AG04449 (cell line): ENCODE measurements at regions not wholly inside any gene's neighbourhood (a gene's known extent, or its start where the extent isn't known, plus 50 kb on each side); places are given as distances from the start of the nearest gene placed in this dataset.

ENCODE experiments used
- CTCF ChIA-PET: fragments of 350-600 bp; formaldehyde crosslinking; extraction: SDS; loops from one replicate; lab custom pipeline; 2021; ENCODE audit warnings: antibody characterized with exemption; lab: Yijun Ruan, JAX
- POLR2A ChIA-PET: fragments of 400-600, 350-600 bp; formaldehyde crosslinking; extraction: SDS; loops from one replicate; lab custom pipeline; 2020; ENCODE audit warnings: antibody characterized with exemption, inconsistent platforms; lab: Yijun Ruan, JAX
- DNase-seq: peaks from one replicate; pipeline ENCODE4 v3.0.0-alpha.2; 2010; ENCODE audit warnings: low read depth, low spot score
- H3K4me3 ChIP-seq: 2 replicates; pipeline ENCODE4 v1.5.1; 2011; ENCODE audit warnings: low read depth, mild to moderate bottlenecking, control low read depth, low read length
- TF ChIP-seq, protein P1 (sequence below): IDR thresholded peaks from one replicate; pipeline ENCODE4 v1.5.1; 2011; ENCODE audit warnings: mild to moderate bottlenecking, moderate library complexity, low read length, control low read depth, inconsistent platforms; ENCODE audit not compliant: insufficient read depth; ENCODE audit errors: missing control alignments

DNA sequence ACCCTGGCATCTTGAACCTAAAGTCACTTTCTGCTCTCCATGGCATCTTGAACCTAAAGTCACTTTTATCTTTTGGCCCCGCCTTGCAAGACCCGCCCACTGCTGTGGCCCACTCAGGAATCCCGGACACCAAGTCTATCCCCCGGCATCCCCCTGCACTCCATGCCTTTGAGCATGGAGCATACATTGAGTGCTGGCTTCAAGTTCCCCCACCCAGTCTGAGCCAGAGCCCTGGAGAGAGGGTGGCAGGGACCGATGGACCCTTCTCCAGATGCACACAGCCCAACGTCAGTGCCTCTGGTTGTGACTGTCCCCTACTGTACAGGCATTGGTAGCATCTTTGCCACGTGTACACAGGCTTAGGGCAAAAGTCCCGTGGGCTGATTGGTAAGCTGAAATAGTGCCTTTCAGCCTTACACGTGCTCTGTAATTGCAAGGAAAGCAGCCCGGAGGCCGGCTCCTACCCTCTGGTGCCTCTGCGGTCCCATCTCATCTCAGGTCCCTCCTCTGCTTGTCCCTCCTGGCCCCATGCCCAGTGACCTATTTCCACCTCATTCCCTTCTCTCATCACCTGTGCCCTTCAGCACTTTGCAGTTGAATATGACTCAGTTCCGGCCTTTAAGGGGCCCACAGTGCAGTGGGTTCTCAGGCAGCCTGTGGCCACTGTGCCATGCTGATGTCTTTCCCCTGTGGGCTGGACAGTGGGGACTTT, 154.0 kb downstream of the INHBB start:
- no peak for DNase-seq
- TF ChIP-seq, protein P1, sequence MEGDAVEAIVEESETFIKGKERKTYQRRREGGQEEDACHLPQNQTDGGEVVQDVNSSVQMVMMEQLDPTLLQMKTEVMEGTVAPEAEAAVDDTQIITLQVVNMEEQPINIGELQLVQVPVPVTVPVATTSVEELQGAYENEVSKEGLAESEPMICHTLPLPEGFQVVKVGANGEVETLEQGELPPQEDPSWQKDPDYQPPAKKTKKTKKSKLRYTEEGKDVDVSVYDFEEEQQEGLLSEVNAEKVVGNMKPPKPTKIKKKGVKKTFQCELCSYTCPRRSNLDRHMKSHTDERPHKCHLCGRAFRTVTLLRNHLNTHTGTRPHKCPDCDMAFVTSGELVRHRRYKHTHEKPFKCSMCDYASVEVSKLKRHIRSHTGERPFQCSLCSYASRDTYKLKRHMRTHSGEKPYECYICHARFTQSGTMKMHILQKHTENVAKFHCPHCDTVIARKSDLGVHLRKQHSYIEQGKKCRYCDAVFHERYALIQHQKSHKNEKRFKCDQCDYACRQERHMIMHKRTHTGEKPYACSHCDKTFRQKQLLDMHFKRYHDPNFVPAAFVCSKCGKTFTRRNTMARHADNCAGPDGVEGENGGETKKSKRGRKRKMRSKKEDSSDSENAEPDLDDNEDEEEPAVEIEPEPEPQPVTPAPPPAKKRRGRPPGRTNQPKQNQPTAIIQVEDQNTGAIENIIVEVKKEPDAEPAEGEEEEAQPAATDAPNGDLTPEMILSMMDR, result no peak
- ChIA-PET POLR2A (no interaction called here), CTCF (interaction anchor here (1.1 to 1.3 kb wide), 2 partner anchors 10 to 175 kb away, joined by 3 to 4 read pairs; no protein-coding TSS in a partner anchor)
- no peak overlapping the region for H3K4me3 ChIP-seq

DNA sequence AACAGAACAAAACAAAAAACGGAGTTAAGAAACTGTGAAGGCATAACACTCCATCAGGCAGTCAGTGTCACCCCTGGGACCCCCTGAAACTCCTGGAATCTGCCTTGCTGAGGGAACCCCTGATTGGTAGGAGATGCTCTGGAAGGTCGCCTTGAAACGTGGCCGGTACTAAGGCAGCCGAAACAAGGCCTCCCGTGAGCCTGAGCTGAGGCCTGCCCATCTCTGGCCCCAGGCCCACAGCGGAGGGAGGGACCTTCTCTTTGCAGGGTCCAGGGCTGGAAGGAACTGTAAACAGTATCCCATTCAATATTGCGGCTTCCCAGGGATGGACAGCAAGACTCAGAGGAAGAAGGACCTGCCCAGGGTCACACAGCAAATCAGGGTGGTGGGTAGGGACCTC, 155.7 kb downstream of the INHBB start:
- CTCF ChIA-PET, result no interaction called here
- TF ChIP-seq, protein P1, result no peak
- no peak for DNase-seq
- H3K4me3 ChIP-seq, result no peak overlapping the region
- POLR2A ChIA-PET, result no interaction called here

DNA sequence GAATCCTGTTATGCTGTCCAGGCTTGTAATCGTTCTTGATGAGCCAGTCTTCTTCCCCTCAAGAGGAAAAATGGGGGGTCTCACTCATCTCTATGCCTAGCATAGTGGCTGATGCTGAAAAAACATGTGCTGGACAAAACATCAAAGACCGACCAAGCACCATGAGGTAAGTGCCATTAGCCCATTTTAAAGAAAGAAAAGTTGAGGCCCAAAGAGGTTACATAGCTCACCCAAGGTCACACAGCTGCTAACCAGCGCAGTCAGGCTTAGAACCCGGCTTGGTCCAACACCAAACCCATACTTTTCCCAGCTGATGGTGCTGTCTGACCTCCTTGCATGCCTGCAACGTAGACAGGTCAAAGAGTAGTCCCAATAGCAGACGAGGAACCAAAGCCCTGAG, 156.4 kb downstream of the INHBB start:
- DNase-seq, result no peak
- POLR2A ChIA-PET, result interaction anchor here (0.5 kb wide), 1 partner anchor 32 kb away, joined by 3 read pairs; no protein-coding TSS in a partner anchor
- CTCF ChIA-PET, result interaction anchor here (0.9 kb wide), 1 partner anchor 11 kb away, joined by 3 read pairs; no protein-coding TSS in a partner anchor
- H3K4me3 ChIP-seq, result no peak overlapping the region
- TF ChIP-seq, protein P1, result no peak

DNA sequence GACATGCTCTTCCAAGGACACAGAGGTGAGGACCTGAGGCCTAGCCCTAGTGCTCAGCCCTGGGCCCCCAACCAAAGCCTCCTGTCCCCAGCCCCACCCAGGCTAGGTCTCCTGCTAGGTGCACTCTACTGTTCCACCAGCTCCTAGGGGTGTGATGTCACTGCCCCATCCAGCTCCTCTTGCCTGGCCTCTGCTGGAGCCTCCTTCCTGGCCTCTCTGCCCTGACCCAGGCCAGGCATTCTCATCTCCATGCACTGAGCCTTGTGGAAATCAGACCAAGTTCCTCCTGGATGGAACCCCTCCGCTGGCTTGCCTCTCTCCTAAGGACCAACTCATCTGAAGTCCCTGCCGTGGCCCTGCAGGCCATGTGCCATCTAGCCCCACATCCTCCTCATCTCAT, 156.8 kb downstream of the INHBB start:
- CTCF ChIA-PET, result interaction anchor here (0.9 kb wide), 1 partner anchor 11 kb away, joined by 3 read pairs; no protein-coding TSS in a partner anchor
- POLR2A ChIA-PET, result interaction anchor here (0.5 kb wide), 1 partner anchor 32 kb away, joined by 3 read pairs; no protein-coding TSS in a partner anchor
- H3K4me3 ChIP-seq, result no peak overlapping the region
- no peak for DNase-seq
- TF ChIP-seq, protein P1, result no peak

DNA sequence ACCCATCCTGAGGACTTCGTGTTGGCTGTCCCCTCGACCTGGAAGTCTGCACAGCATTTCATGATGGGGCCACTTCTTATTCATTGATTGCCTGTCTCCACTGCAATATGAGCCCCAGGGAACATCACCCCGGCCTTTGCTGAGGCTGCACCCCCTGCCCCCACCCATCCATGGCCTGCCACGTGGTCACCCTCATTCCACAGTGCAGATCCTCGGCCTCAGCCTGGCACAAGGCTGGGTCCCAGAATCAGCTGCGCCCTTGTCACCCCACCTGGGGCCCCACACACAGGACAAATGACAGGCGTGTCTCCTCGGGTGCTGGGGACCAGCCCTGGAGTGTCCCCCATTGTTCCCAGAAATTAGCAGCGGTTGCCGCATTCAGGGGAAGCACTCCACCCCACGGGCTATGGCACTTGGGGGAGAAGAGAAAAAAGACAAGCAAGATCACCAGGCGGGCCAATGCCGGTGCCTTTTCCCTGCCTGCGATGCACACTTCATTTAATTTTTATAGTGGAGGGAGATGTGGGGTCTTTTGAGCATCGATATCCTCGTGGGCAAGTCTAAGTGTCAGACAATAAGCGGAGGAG, 157.4 kb downstream of the INHBB start:
- no peak overlapping the region for H3K4me3 ChIP-seq
- ChIA-PET POLR2A (no interaction called here), CTCF (no interaction called here)
- TF ChIP-seq, protein P1, result no peak
- no peak for DNase-seq
